ENCODE measurements at regions not wholly inside any gene's neighbourhood (a gene's known extent, or its start where the extent isn't known, plus 50 kb on each side); places are given as distances from the start of the nearest gene placed in this dataset.

DNA sequence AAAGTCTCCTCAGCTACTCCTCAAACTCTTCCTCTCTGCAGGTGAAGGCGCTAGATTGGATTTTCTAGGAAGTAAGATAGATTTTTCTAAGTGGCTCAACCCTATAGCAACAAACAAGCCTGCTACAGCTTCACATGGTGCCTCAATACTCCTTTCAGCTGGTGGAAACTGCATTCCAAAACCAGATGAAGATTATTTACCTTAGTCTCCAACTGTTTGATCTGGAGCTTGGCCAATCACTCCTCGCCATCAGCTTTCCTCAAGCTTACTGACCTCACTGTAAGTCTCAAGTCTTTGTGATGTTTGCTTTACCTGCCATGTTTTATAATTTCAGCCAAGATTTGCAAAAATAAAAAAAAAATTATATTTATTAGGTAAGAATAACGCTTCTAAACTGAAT is 622.4 kb downstream of the CHSY3 start:
- TF ChIP-seq, protein P1, sequence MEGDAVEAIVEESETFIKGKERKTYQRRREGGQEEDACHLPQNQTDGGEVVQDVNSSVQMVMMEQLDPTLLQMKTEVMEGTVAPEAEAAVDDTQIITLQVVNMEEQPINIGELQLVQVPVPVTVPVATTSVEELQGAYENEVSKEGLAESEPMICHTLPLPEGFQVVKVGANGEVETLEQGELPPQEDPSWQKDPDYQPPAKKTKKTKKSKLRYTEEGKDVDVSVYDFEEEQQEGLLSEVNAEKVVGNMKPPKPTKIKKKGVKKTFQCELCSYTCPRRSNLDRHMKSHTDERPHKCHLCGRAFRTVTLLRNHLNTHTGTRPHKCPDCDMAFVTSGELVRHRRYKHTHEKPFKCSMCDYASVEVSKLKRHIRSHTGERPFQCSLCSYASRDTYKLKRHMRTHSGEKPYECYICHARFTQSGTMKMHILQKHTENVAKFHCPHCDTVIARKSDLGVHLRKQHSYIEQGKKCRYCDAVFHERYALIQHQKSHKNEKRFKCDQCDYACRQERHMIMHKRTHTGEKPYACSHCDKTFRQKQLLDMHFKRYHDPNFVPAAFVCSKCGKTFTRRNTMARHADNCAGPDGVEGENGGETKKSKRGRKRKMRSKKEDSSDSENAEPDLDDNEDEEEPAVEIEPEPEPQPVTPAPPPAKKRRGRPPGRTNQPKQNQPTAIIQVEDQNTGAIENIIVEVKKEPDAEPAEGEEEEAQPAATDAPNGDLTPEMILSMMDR (IDR thresholded peaks at IDR 0.05; ENCODE audit: low read length) = no peak
- no peak for TF ChIP-seq EZH2 (IDR thresholded peaks at IDR 0.05; ENCODE audit: borderline replicate concordance, low read length)
